ENCODE measurements at regions not wholly inside any gene's neighbourhood (a gene's known extent, or its start where the extent isn't known, plus 50 kb on each side); places are given as distances from the start of the nearest gene placed in this dataset.

GRCh38 chr2:123045713-123046112, 979.4 kb upstream of the CNTNAP5 start:
- Mint-ChIP-seq H3K27me3 (no peaks in the 10 kb centered on the region), H3K9me3 (peaks cover 2% of the 10 kb centered on the region)

GRCh38 chr2:123047186-123047585, 977.9 kb upstream of the CNTNAP5 start:
- Mint-ChIP-seq H3K27me3 (no peaks in the 10 kb centered on the region), H3K36me3 (no peaks in the 10 kb centered on the region), H3K9me3 (peaks cover 2% of the 10 kb centered on the region), H3K27ac (no peak overlapping the region), H3K4me1 (no peaks in the 10 kb centered on the region), H3K4me3 (no peak overlapping the region)
- DNase-seq: no peak
- POLR2A ChIA-PET: no interaction called here
- no peak for ATAC-seq (ENCODE audit: low read depth)

More at GRCh38 chr2:123045713-123046112, 979.4 kb upstream of the CNTNAP5 start:
- Mint-ChIP-seq H3K36me3 (no peaks in the 10 kb centered on the region), H3K27ac (no peak overlapping the region), H3K4me1 (no peaks in the 10 kb centered on the region), H3K4me3 (no peak overlapping the region)
- DNase-seq: no peak
- no peak for ATAC-seq (ENCODE audit: low read depth)
- POLR2A ChIA-PET: no interaction called here

GRCh38 chr2:123051136-123051535, 974.0 kb upstream of the CNTNAP5 start:
- no peaks in the 10 kb centered on the region for H3K36me3 Mint-ChIP-seq
- H3K9me3 Mint-ChIP-seq: peaks cover 2% of the 10 kb centered on the region
- no peak overlapping the region for H3K4me3 Mint-ChIP-seq
- H3K4me1 Mint-ChIP-seq: no peaks in the 10 kb centered on the region
- POLR2A ChIA-PET: no interaction called here
- ATAC-seq (ENCODE audit: low read depth): no peak
- no peaks in the 10 kb centered on the region for H3K27me3 Mint-ChIP-seq
- no peak for DNase-seq
- H3K27ac Mint-ChIP-seq: no peak overlapping the region

GRCh38 chr2:123061534-123061933, 963.6 kb upstream of the CNTNAP5 start:
- Mint-ChIP-seq H3K27me3 (no peaks in the 10 kb centered on the region), H3K4me3 (no peak overlapping the region), H3K36me3 (no peaks in the 10 kb centered on the region), H3K9me3 (peaks cover 15% of the 10 kb centered on the region), H3K4me1 (no peaks in the 10 kb centered on the region), H3K27ac (no peak overlapping the region)
- ATAC-seq (ENCODE audit: low read depth): no peak
- DNase-seq: no peak
- POLR2A ChIA-PET: no interaction called here

GRCh38 chr2:123073371-123073770, 951.7 kb upstream of the CNTNAP5 start:
- Mint-ChIP-seq H3K36me3 (no peaks in the 10 kb centered on the region), H3K27me3 (no peaks in the 10 kb centered on the region), H3K4me1 (no peaks in the 10 kb centered on the region), H3K4me3 (no peak overlapping the region), H3K9me3 (peaks cover 4% of the 10 kb centered on the region), H3K27ac (no peak overlapping the region)
- no peak for ATAC-seq (ENCODE audit: low read depth)
- POLR2A ChIA-PET: no interaction called here
- DNase-seq: no peak

GRCh38 chr2:123073956-123074355, 951.1 kb upstream of the CNTNAP5 start:
- POLR2A ChIA-PET: no interaction called here
- Mint-ChIP-seq H3K9me3 (peaks cover 4% of the 10 kb centered on the region), H3K27ac (no peak overlapping the region), H3K4me3 (no peak overlapping the region), H3K4me1 (no peaks in the 10 kb centered on the region), H3K36me3 (no peaks in the 10 kb centered on the region), H3K27me3 (no peaks in the 10 kb centered on the region)
- ATAC-seq (ENCODE audit: low read depth) (no peak), DNase-seq (no peak)

GRCh38 chr2:123077101-123077500, 948.0 kb upstream of the CNTNAP5 start:
- Mint-ChIP-seq H3K27me3 (no peaks in the 10 kb centered on the region), H3K4me1 (no peaks in the 10 kb centered on the region)

GRCh38 chr2:123080331-123080730, 944.8 kb upstream of the CNTNAP5 start:
- no peak for ATAC-seq (ENCODE audit: low read depth)

More at GRCh38 chr2:123077101-123077500, 948.0 kb upstream of the CNTNAP5 start:
- Mint-ChIP-seq H3K4me3 (no peak overlapping the region), H3K36me3 (no peaks in the 10 kb centered on the region), H3K9me3 (peaks cover 9% of the 10 kb centered on the region), H3K27ac (no peak overlapping the region)
- DNase-seq (no peak), ATAC-seq (ENCODE audit: low read depth) (no peak)
- POLR2A ChIA-PET: no interaction called here

GRCh38 chr2:123085484-123085883, 939.6 kb upstream of the CNTNAP5 start:
- H3K9me3 Mint-ChIP-seq: peaks cover 3% of the 10 kb centered on the region
- DNase-seq (no peak), ATAC-seq (ENCODE audit: low read depth) (no peak)
- no peaks in the 10 kb centered on the region for H3K4me1 Mint-ChIP-seq
- no peaks in the 10 kb centered on the region for H3K36me3 Mint-ChIP-seq
- no peaks in the 10 kb centered on the region for H3K27me3 Mint-ChIP-seq
- no peak overlapping the region for H3K4me3 Mint-ChIP-seq
- H3K27ac Mint-ChIP-seq: no peak overlapping the region
- POLR2A ChIA-PET: no interaction called here

More at GRCh38 chr2:123080331-123080730, 944.8 kb upstream of the CNTNAP5 start:
- no peak overlapping the region for H3K27ac Mint-ChIP-seq
- peaks cover 8% of the 10 kb centered on the region for H3K9me3 Mint-ChIP-seq
- no peak overlapping the region for H3K4me3 Mint-ChIP-seq
- no peaks in the 10 kb centered on the region for H3K27me3 Mint-ChIP-seq
- POLR2A ChIA-PET: no interaction called here
- DNase-seq: no peak
- no peaks in the 10 kb centered on the region for H3K36me3 Mint-ChIP-seq
- H3K4me1 Mint-ChIP-seq: no peaks in the 10 kb centered on the region

- Mint-ChIP-seq H3K9me3 (peaks cover 3% of the 10 kb centered on the region), H3K36me3 (no peaks in the 10 kb centered on the region), H3K4me3 (no peak overlapping the region), H3K4me1 (no peaks in the 10 kb centered on the region), H3K27ac (no peak overlapping the region), H3K27me3 (no peaks in the 10 kb centered on the region)
- ATAC-seq (ENCODE audit: low read depth): no peak
- POLR2A ChIA-PET: no interaction called here
- no peak for DNase-seq
Observed at GRCh38 chr2:123086613-123087385, 938.3 kb upstream of the CNTNAP5 start.

- POLR2A ChIA-PET: no interaction called here
- Mint-ChIP-seq H3K27me3 (no peaks in the 10 kb centered on the region), H3K9me3 (peaks cover 1% of the 10 kb centered on the region), H3K27ac (no peak overlapping the region), H3K4me3 (no peak overlapping the region), H3K36me3 (no peaks in the 10 kb centered on the region), H3K4me1 (no peaks in the 10 kb centered on the region)
- ATAC-seq (ENCODE audit: low read depth) (no peak), DNase-seq (no peak)
Observed at GRCh38 chr2:123091471-123091870, 933.6 kb upstream of the CNTNAP5 start.

- Mint-ChIP-seq H3K9me3 (peaks cover 4% of the 10 kb centered on the region), H3K36me3 (no peaks in the 10 kb centered on the region), H3K27me3 (no peaks in the 10 kb centered on the region), H3K4me1 (no peaks in the 10 kb centered on the region), H3K27ac (no peak overlapping the region), H3K4me3 (no peak overlapping the region)
- ATAC-seq (ENCODE audit: low read depth) (no peak), DNase-seq (no peak)
- POLR2A ChIA-PET: no interaction called here
Observed at GRCh38 chr2:123093199-123093598, 931.9 kb upstream of the CNTNAP5 start.

GRCh38 chr2:123095219-123095835, 929.8 kb upstream of the CNTNAP5 start:
- H3K4me3 Mint-ChIP-seq: no peak overlapping the region
- H3K27me3 Mint-ChIP-seq: no peaks in the 10 kb centered on the region
- POLR2A ChIA-PET: no interaction called here
- no peaks in the 10 kb centered on the region for H3K4me1 Mint-ChIP-seq
- DNase-seq: no peak
- no peak for ATAC-seq (ENCODE audit: low read depth)
- peaks cover 4% of the 10 kb centered on the region for H3K9me3 Mint-ChIP-seq
- no peak overlapping the region for H3K27ac Mint-ChIP-seq
- no peaks in the 10 kb centered on the region for H3K36me3 Mint-ChIP-seq

- ATAC-seq (ENCODE audit: low read depth): no peak
- Mint-ChIP-seq H3K27me3 (no peaks in the 10 kb centered on the region), H3K4me1 (no peaks in the 10 kb centered on the region)
Observed at GRCh38 chr2:123098619-123099018, 926.5 kb upstream of the CNTNAP5 start.

More at GRCh38 chr2:123098619-123099018, 926.5 kb upstream of the CNTNAP5 start:
- Mint-ChIP-seq H3K27ac (no peak overlapping the region), H3K36me3 (no peaks in the 10 kb centered on the region), H3K4me3 (no peak overlapping the region), H3K9me3 (peaks cover 4% of the 10 kb centered on the region)
- no peak for DNase-seq
- POLR2A ChIA-PET: no interaction called here
